Endothelial cell of umbilical vein (primary cell): ENCODE measurements at regions not wholly inside any gene's neighbourhood (a gene's known extent, or its start where the extent isn't known, plus 50 kb on each side); places are given as distances from the start of the nearest gene placed in this dataset.

ENCODE experiments used
- BruUV-seq: library from RNA; stranded (reverse); fragments of 400-500 nt; replicated peaks from 2 replicates; lab custom pipeline; 2021; lab: Mats Ljungman, UMichigan
- CTCF ChIA-PET: fragments of 300-600, 350-600 bp; sonication (Branson Sonifier 250); formaldehyde crosslinking; loops from one replicate; lab custom pipeline; 2021; ENCODE audit warnings: antibody characterized with exemption, inconsistent platforms; lab: Charles Lee
- POLR2A ChIA-PET: fragments of 300-600, 350-600 bp; sonication (Branson Sonifier 250); formaldehyde crosslinking; loops from one replicate; lab custom pipeline; 2021; ENCODE audit warnings: antibody characterized with exemption, inconsistent platforms; lab: Charles Lee
- DNase-seq: peaks from one replicate; pipeline ENCODE4 v3.0.0-alpha.2; 2011; ENCODE audit warnings: low read depth, low spot score
- FAIRE-seq: peaks from 2 replicates; lab custom pipeline; 2011; peaks lifted over from hg19 to GRCh38; lab: Jason Lieb, UNC
- H2AFZ ChIP-seq: 2 replicates; pipeline ENCODE4 v1.6.0; 2012; ENCODE audit warnings: low read depth, low read length, control low read depth, inconsistent platforms
- H3K27ac ChIP-seq: 2 replicates; pipeline ENCODE4 v1.5.1; 2011; ENCODE audit warnings: low read depth, mild to moderate bottlenecking, control low read depth, low read length, moderate library complexity; ENCODE audit not compliant: insufficient read depth
- H3K27me3 ChIP-seq, 2 experiments: 2 replicates each; pipeline versions ENCODE4 v1.6.0 to v1.6.1; 2011; ENCODE audit warnings: low read length in 2 of 2, mixed read lengths in 1 of 2; ENCODE audit not compliant: control insufficient read depth in 2 of 2, insufficient read depth in 2 of 2
- H3K36me3 ChIP-seq, 2 experiments: 2 replicates in 1 of 2; 3 replicates in 1 of 2; pipeline ENCODE4 v1.5.1; 2011; ENCODE audit warnings: low read length in 2 of 2, mild to moderate bottlenecking in 1 of 2, moderate library complexity in 1 of 2; ENCODE audit not compliant: control insufficient read depth in 2 of 2, insufficient read depth in 2 of 2; ENCODE audit errors: extremely low read depth in 1 of 2
- H3K4me1 ChIP-seq: 3 replicates; pipeline ENCODE4 v1.5.1; 2011; ENCODE audit warnings: mild to moderate bottlenecking, low read length; ENCODE audit not compliant: control insufficient read depth, insufficient read depth; ENCODE audit errors: extremely low read depth
- H3K4me2 ChIP-seq: 2 replicates; pipeline ENCODE4 v1.6.1; 2011; ENCODE audit warnings: low read length, control low read depth, mixed read lengths; ENCODE audit not compliant: insufficient read depth
- H3K4me3 ChIP-seq, 3 experiments: fragments of 200-600 bp in 1 of 3; sonication (generic), shearing (Covaris generic) in 1 of 3; replicated peaks in 1 of 3; 2 replicates each; pipeline ENCODE4 v1.5.1; 2011 to 2016; ENCODE audit warnings: control low read depth in 3 of 3, low read length in 3 of 3, mild to moderate bottlenecking in 2 of 3, inconsistent platforms in 1 of 3, low read depth in 1 of 3, moderate library complexity in 1 of 3; ENCODE audit not compliant: insufficient read depth in 1 of 3
- H3K79me2 ChIP-seq: 2 replicates; pipeline ENCODE4 v1.6.0; 2012; ENCODE audit warnings: low read length, inconsistent platforms; ENCODE audit not compliant: control insufficient read depth, insufficient read depth
- H3K9ac ChIP-seq: replicated peaks from 2 replicates; pipeline ENCODE3; 2011; ENCODE audit warnings: low read length, control low read depth; ENCODE audit not compliant: insufficient read depth; ENCODE audit errors: extremely low read depth
- H3K9me1 ChIP-seq: replicated peaks from 3 replicates; pipeline ENCODE4 v1.6.0; 2011; ENCODE audit warnings: mild to moderate bottlenecking, low read length; ENCODE audit not compliant: control insufficient read depth, insufficient read depth; ENCODE audit errors: extremely low read depth
- H3K9me3 ChIP-seq: replicated peaks from 2 replicates; pipeline ENCODE4 v1.5.1; 2012; ENCODE audit warnings: low read length, inconsistent platforms; ENCODE audit not compliant: control insufficient read depth, insufficient read depth
- H4K20me1 ChIP-seq: replicated peaks from 2 replicates; pipeline ENCODE3; 2011; ENCODE audit warnings: mild to moderate bottlenecking, low read length; ENCODE audit not compliant: control insufficient read depth, insufficient read depth; ENCODE audit errors: extremely low read depth
- EZH2 ChIP-seq: IDR thresholded peaks from 2 replicates; pipeline ENCODE4 v1.6.1; 2012; ENCODE audit warnings: borderline replicate concordance, low read depth, mild to moderate bottlenecking, moderate library complexity, low read length, inconsistent platforms; ENCODE audit not compliant: severe bottlenecking
- FOS ChIP-seq: IDR thresholded peaks from 2 replicates; pipeline ENCODE4 v1.6.1; 2011; ENCODE audit warnings: mild to moderate bottlenecking, low read length, moderate library complexity, borderline replicate concordance; ENCODE audit not compliant: insufficient read depth
- GATA2 ChIP-seq: IDR thresholded peaks from 2 replicates; pipeline ENCODE4 v1.7.0; 2011; ENCODE audit warnings: low read depth, mild to moderate bottlenecking, moderate library complexity, mixed read lengths, low read length; ENCODE audit not compliant: insufficient read length, insufficient read depth
- JUN ChIP-seq: IDR thresholded peaks from 2 replicates; pipeline ENCODE4 v1.6.1; 2011; ENCODE audit warnings: borderline replicate concordance, low read depth; ENCODE audit not compliant: insufficient read length, insufficient read depth
- MAX ChIP-seq: IDR thresholded peaks from 2 replicates; pipeline ENCODE4 v1.6.1; 2011; ENCODE audit not compliant: insufficient read depth, insufficient read length
- MYC ChIP-seq: IDR thresholded peaks from one replicate; pipeline ENCODE4 v1.6.1; 2011; ENCODE audit warnings: mild to moderate bottlenecking, low read depth, low read length
- POLR2A ChIP-seq: IDR thresholded peaks from 2 replicates; pipeline ENCODE4 v1.6.1; 2012; ENCODE audit warnings: low read depth, mild to moderate bottlenecking, control low read depth, low read length
- POLR2AphosphoS5 ChIP-seq: IDR thresholded peaks from 2 replicates; pipeline ENCODE4 v1.6.1; 2012; ENCODE audit warnings: low read depth, mild to moderate bottlenecking, control low read depth, low read length, moderate library complexity; ENCODE audit not compliant: insufficient read depth
- dilution Hi-C: fragments of 300-500 bp; cut with MboI; formaldehyde crosslinking; loops from one replicate; pipeline ENCODE4 v1.15.0; 2019; ENCODE audit warnings: low sequenced_read_pairs; ENCODE audit not compliant: extremely low pct_ligation_motif_present
- intact Hi-C: fragments of 100-400 bp; cut with micrococcal nuclease; formaldehyde crosslinking; loops from one replicate; pipeline ENCODE4 v1.10.0; 2022
- TF ChIP-seq, protein P1 (sequence below), 2 donors: IDR thresholded peaks; 1 replicate in 1 of 2; 2 replicates in 1 of 2; pipeline ENCODE4 v1.5.1; 2011; ENCODE audit warnings: low read length in 2 of 2, mild to moderate bottlenecking in 2 of 2, moderate library complexity in 2 of 2, control low read depth in 1 of 2, inconsistent platforms in 1 of 2, low read depth in 1 of 2; ENCODE audit not compliant: insufficient read depth in 1 of 2; ENCODE audit errors: extremely low read depth in 1 of 2

DNA sequence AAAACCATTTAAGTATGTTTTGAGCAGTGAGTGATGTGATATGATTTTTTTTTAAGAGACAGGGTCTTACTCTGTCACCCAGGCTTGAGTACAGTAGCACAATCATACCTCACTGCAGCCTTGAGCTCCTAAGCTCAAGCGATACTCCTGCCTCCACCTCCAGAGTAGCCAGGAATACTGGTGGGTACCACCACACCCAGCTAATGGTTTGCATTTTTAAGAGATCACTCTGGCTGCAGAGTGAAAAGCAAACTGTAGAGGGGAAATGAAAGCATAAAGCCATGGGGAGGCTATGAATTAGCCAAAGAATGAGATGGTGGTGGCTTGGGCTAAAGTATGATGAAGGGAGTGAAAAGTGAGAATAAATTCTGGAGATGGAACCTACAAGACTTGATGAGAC lies 199.1 kb downstream of the HINT1 start:
- TF ChIP-seq FOS (no peak), GATA2 (no peak), POLR2AphosphoS5 (no peak), EZH2 (no peak), MYC (no peak), JUN (no peak), POLR2A (no peak), MAX (no peak)
- TF ChIP-seq, protein P1, sequence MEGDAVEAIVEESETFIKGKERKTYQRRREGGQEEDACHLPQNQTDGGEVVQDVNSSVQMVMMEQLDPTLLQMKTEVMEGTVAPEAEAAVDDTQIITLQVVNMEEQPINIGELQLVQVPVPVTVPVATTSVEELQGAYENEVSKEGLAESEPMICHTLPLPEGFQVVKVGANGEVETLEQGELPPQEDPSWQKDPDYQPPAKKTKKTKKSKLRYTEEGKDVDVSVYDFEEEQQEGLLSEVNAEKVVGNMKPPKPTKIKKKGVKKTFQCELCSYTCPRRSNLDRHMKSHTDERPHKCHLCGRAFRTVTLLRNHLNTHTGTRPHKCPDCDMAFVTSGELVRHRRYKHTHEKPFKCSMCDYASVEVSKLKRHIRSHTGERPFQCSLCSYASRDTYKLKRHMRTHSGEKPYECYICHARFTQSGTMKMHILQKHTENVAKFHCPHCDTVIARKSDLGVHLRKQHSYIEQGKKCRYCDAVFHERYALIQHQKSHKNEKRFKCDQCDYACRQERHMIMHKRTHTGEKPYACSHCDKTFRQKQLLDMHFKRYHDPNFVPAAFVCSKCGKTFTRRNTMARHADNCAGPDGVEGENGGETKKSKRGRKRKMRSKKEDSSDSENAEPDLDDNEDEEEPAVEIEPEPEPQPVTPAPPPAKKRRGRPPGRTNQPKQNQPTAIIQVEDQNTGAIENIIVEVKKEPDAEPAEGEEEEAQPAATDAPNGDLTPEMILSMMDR (IDR thresholded peaks at IDR 0.05; ENCODE audit: extremely low read depth in 1 of 2, insufficient read depth in 1 of 2, low read depth in 1 of 2, low read length in 2 of 2): no peak
- no peak overlapping the region for H3K4me3 ChIP-seq
- H3K27me3 ChIP-seq: no peaks in the 10 kb centered on the region
- BruUV-seq: no TSS peak
- no peaks in the 10 kb centered on the region for H4K20me1 ChIP-seq
- no peaks in the 10 kb centered on the region for H3K9me1 ChIP-seq
- intact Hi-C loops (no loop called here), dilution Hi-C loops (no loop called here)
- no peaks in the 10 kb centered on the region for H3K79me2 ChIP-seq
- H3K36me3 ChIP-seq: no peaks in the 10 kb centered on the region
- H2AFZ ChIP-seq: no peak overlapping the region
- no peaks in the 10 kb centered on the region for H3K9me3 ChIP-seq
- no peak for FAIRE-seq
- CTCF ChIA-PET: no interaction called here
- no peak overlapping the region for H3K4me2 ChIP-seq
- no peak overlapping the region for H3K27ac ChIP-seq
- no peak overlapping the region for H3K9ac ChIP-seq
- H3K4me1 ChIP-seq: no peaks in the 10 kb centered on the region
- POLR2A ChIA-PET: no interaction called here
- no peak for DNase-seq
